GM21528 (cell line): ENCODE measurements at regions not wholly inside any gene's neighbourhood (a gene's known extent, or its start where the extent isn't known, plus 50 kb on each side); places are given as distances from the start of the nearest gene placed in this dataset.

ENCODE experiments used
- ATAC-seq: cut with Tn5 transposase; IDR thresholded peaks from one replicate; pipeline ENCODE4 v1.9.1; 2021; ENCODE audit warnings: mild to moderate bottlenecking, moderate library complexity; ENCODE audit not compliant: unreplicated experiment, low FRiP score

DNA sequence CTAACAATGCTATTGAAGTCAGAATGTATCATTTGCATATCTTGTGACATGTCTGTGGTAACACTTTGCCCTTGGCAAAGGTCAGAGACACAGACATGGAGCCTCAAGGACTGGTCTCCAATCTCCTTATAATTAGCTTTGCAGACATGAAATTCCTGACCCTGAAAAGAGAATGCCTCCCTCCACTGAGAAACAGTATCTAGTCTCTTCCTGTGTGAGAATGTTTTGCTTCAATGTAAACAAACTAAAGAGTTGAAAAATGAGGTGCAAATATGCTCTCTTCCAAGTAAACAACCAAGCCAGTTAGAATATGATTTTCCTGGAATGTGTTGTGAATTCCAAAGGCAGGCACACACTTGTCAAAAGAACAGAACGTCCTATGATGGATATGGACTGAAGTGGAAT is 407.1 kb upstream of the MARCKS start:
- ATAC-seq: no peak

GRCh38 chr6:113451049-113451448 is 406.1 kb upstream of the MARCKS start:
- ATAC-seq: no peak

DNA sequence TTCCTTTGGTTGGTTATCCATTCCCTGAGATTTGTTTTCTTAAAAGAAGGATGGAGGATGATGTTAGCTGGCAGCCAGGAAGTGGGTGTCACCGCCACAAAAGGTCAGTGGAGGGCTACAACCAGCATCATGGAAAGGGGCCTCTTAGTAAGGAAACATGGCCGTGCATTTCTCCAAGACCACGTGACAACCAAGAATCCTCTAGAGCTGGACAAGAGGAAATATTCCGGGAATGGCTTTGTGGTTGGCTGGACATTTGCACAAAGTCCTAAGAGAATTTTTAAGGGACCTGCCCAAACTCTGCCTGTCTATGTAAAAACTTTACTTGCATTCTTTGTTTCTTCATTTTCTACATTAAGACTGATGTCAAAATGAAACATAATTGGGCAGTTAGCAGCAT is 399.9 kb upstream of the MARCKS start:
- ATAC-seq: no peak

GRCh38 chr6:113457751-113458150 is 399.4 kb upstream of the MARCKS start:
- ATAC-seq: no peak

GRCh38 chr6:113458368-113459010 is 398.7 kb upstream of the MARCKS start:
- ATAC-seq: no peak

GRCh38 chr6:113461153-113461932 is 395.8 kb upstream of the MARCKS start:
- no peak for ATAC-seq

- no peak for ATAC-seq
Measured at GRCh38 chr6:113464536-113464935, 392.6 kb upstream of the MARCKS start.

DNA sequence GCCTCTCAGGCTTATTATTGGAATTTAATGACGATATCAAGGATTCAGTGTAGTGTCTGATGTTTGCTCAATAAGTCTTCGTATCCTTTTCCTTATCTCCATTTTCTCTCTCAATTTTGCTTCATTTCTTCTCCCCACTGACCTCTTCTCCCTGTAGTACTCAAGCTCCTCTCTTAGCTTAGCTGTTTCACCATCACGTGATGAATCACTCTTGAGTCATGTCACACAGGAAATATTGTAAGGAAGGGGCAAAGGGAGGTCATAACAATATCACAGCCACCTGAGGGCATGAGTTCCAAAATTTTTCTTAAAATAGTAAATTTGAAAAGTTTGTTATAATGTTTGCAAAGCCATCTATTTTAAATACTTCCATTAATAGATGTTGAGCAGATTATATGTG is 392.2 kb upstream of the MARCKS start:
- ATAC-seq: no peak

- ATAC-seq: no peak
Measured at GRCh38 chr6:113466526-113466925, 390.6 kb upstream of the MARCKS start.

DNA sequence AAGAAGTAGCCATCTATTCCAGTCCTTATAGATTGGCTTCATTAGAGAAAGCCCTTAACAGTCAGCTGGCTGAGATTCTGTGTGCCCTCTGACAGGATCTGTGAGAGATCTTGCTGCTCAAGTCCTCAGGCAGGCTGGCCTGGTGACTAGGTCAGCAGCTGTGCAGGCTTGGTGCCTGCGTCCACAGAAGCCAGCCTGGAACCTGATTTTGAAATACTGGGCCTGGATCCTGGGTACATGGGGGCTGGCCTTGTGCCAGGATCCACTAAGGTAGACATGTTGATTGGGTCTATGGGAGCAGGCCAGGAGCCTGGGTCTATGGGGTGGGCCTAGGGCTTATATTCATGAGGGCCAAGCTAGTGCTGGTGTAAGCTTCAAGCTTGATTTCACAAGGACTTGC is 381.8 kb upstream of the MARCKS start:
- ATAC-seq: no peak

- no peak for ATAC-seq
Measured at GRCh38 chr6:113476937-113477839, 380.0 kb upstream of the MARCKS start.

DNA sequence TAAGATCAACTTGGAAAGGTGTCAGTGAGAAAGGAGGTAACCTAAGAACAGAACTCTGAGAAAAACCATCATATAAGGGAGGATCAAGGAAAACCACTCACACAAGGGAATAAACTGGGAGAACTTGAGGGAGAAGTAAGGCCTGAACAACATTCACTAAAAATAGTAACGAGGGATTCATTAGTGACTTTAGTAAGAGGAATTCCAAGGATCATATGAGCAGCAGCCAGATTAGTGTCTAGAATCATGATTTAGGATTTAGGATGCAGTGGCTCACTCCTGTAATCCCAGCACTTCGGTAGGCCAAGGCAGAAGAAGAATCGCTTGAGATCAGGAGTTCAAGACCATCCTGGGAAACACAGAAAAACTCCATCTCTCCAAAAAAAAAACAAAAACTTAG is 376.5 kb upstream of the MARCKS start:
- ATAC-seq: no peak

- no peak for ATAC-seq
Measured at GRCh38 chr6:113481458-113481857, 375.7 kb upstream of the MARCKS start.

GRCh38 chr6:113481910-113482309 is 375.2 kb upstream of the MARCKS start:
- ATAC-seq: no peak

GRCh38 chr6:113482771-113483170 is 374.4 kb upstream of the MARCKS start:
- no peak for ATAC-seq

DNA sequence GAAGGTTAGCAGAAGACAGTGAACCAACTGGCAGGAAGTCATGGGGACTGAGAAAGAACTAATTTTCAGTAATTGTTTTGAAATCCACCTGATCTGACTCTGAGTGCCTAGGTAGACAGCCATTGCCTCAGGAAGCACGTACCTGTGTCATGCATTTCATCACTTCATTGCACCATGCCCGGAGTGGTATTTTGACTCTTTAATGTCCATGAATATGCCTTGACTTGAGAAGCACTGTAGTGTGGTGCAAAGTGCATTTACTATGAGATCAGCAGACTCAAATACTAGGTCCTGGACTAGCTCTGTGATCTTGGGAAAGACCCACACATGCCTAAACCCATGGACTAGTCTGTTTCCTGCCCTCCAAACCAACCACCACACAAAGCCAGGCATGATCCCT is 370.9 kb upstream of the MARCKS start:
- ATAC-seq: no peak

DNA sequence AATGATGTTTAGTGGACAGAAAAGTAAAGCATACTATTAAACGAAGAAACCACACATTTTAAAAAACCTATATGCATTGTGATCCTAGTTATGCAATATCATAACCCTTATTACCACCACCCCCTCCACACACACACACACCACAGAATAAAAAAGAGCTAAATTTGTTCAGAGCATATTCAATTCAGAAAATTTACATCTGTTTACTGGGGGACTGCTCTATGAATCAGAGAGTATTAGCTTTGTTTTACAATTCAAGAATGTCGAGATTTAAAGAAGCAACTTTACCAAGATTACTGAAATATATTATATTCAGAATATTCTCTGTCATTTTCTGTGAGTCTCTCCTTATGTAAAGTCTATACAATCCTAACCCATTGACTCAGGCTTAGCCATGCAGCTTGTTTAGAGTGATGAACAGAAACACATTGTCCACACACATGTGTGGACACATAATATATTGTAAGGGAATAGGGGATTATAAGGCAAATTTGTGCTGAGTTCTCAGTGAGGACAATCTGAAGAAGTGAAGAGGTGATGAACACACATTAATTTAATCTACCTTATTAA is 369.6 kb upstream of the MARCKS start:
- no peak for ATAC-seq

DNA sequence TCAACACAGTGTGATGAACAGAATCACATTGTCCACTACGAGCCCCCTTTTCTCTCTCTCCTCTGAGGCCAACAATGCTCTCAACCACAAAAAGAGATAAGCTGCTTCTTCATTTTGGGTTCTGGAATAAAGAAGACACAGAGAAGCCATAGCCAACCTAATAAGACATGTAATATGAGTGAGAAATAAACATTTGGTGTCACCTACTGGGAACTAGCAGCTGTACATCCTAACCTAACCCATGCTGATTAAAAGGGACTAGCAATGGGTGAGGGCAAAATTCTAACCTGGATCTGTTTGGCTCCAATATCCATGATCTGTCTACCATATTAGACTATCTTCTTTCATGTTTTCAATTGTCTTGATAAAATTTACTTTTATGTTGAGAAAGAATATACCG is 369.1 kb upstream of the MARCKS start:
- ATAC-seq: no peak

GRCh38 chr6:113488812-113489685 is 368.1 kb upstream of the MARCKS start:
- no peak for ATAC-seq
